Prostate gland (tissue), 2 donors: ENCODE measurements at regions not wholly inside any gene's neighbourhood (a gene's known extent, or its start where the extent isn't known, plus 50 kb on each side); places are given as distances from the start of the nearest gene placed in this dataset.

Source experiments
- DNase-seq: peaks from one replicate; pipeline ENCODE4 v3.0.0-alpha.2; 2019; ENCODE audit warnings: low spot score
- H3K27ac ChIP-seq, 2 donors: fragments of 200-600 bp; sonication (generic); 2 replicates each; pipeline ENCODE4 v1.5.1; 2017 to 2019
- H3K27me3 ChIP-seq: fragments of 200-600 bp; sonication (generic); replicated peaks from 2 replicates; pipeline ENCODE4 v1.5.1; 2019; ENCODE audit not compliant: insufficient read depth
- H3K36me3 ChIP-seq, 2 donors: fragments of 200-600 bp; sonication (generic); 1 replicate in 1 of 2; 2 replicates in 1 of 2; pipeline versions ENCODE4 v1.5.1 to v1.8.1; 2017 to 2019
- H3K4me1 ChIP-seq: fragments of 200-600 bp; sonication (generic); replicated peaks from 2 replicates; pipeline ENCODE4 v1.5.1; 2019
- H3K4me3 ChIP-seq, 2 donors: fragments of 200-600 bp; sonication (generic); 2 replicates each; pipeline ENCODE4 v1.5.1; 2017 to 2019
- H3K9me3 ChIP-seq: fragments of 200-600 bp; sonication (generic); 2 replicates; pipeline ENCODE4 v1.5.1; 2017
- POLR2A ChIP-seq: fragments of 450-650 bp; IDR thresholded peaks from one replicate; pipeline ENCODE4 v1.6.1; 2016; ENCODE audit warnings: antibody characterized with exemption, mild to moderate bottlenecking
- POLR2AphosphoS5 ChIP-seq: sonication (generic); formaldehyde crosslinking; IDR thresholded peaks from one replicate; pipeline ENCODE4 v1.6.1; 2017; ENCODE audit warnings: antibody characterized with exemption
- WGBS: methylation state at CpG from one replicate; pipeline ENCODE4 v1.1.5; 2018; 5-methylcytosine and 5-hydroxymethylcytosine counted together
- intact Hi-C: fragments of 100-400 bp; cut with DNase I; formaldehyde crosslinking; loops from one replicate; pipeline ENCODE4 v1.14.2; 2022
- TF ChIP-seq, protein P1 (sequence below), 4 experiments: fragments of 200-600 bp in 2 of 4; fragments of 450-650 bp in 2 of 4; sonication (generic) in 2 of 4; IDR thresholded peaks; 1 replicate in 3 of 4; 2 replicates in 1 of 4; pipeline ENCODE4 v1.5.1; 2016 to 2019; ENCODE audit warnings: antibody characterized with exemption in 4 of 4, mild to moderate bottlenecking in 2 of 4, moderate library complexity in 2 of 4

DNA sequence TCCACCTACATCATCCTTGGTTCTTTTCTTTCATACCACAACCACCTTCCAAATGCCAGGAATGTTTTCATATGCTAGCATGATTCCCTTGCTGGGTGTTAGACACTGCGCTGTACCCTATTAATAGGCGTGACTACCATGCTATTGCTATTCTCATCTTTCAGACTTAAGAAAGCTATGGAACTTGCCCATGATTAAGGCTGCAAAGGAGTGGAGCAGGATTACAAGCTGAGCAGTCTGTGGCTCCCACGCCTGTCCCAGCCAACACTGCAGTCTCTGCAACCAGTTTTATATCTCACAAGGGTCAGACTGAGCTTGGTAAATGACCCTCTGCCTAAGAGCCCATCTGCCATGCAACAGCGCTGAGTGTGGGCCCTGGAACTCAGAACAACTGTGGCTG is 285.7 kb upstream of the POU3F3 start:
- no peak for DNase-seq
- Histone ChIP-seq H3K9me3 (no peaks in the 10 kb centered on the region), H3K4me1 (no peaks in the 10 kb centered on the region), H3K27me3 (no peaks in the 10 kb centered on the region), H3K27ac (no peak overlapping the region), H3K36me3 (no peaks in the 10 kb centered on the region), H3K4me3 (no peak overlapping the region)
- no peak for TF ChIP-seq POLR2AphosphoS5
- TF ChIP-seq, protein P1, sequence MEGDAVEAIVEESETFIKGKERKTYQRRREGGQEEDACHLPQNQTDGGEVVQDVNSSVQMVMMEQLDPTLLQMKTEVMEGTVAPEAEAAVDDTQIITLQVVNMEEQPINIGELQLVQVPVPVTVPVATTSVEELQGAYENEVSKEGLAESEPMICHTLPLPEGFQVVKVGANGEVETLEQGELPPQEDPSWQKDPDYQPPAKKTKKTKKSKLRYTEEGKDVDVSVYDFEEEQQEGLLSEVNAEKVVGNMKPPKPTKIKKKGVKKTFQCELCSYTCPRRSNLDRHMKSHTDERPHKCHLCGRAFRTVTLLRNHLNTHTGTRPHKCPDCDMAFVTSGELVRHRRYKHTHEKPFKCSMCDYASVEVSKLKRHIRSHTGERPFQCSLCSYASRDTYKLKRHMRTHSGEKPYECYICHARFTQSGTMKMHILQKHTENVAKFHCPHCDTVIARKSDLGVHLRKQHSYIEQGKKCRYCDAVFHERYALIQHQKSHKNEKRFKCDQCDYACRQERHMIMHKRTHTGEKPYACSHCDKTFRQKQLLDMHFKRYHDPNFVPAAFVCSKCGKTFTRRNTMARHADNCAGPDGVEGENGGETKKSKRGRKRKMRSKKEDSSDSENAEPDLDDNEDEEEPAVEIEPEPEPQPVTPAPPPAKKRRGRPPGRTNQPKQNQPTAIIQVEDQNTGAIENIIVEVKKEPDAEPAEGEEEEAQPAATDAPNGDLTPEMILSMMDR (IDR thresholded peaks at IDR 0.05), result no peak
- TF ChIP-seq POLR2A, result no peak
- intact Hi-C loops, result no loop called here
- WGBS, result 98% methylated on average over 4 of the region's 4 CpGs

DNA sequence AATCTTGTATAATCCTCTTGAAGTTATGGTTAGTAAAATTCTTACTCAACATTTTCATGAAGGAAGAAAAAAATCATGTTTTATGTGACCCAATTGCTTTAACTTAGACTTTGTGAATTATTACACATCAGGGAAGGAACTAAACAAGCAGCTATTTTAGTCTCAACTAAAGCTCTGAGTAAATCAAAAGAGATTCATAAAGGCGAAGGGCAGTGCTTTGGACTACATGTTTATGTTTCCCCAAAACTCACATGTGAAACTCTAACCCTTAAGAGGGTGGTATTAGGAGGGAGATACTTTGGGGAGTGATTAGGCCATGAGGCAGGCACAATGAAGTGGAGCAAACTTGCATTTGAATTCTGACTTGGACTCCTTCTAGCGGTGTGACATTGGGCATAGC is 283.7 kb upstream of the POU3F3 start:
- H3K4me1 ChIP-seq, result no peaks in the 10 kb centered on the region
- TF ChIP-seq POLR2A (no peak), POLR2AphosphoS5 (no peak)
- TF ChIP-seq, protein P1 (IDR thresholded peaks at IDR 0.05), result no peak
- WGBS, result 87% methylated on average over 2 of the region's 2 CpGs
- no peaks in the 10 kb centered on the region for H3K36me3 ChIP-seq
- intact Hi-C loops, result no loop called here
- H3K27me3 ChIP-seq, result no peaks in the 10 kb centered on the region
- H3K9me3 ChIP-seq, result no peaks in the 10 kb centered on the region
- no peak overlapping the region for H3K27ac ChIP-seq
- no peak for DNase-seq
- H3K4me3 ChIP-seq, result no peak overlapping the region

DNA sequence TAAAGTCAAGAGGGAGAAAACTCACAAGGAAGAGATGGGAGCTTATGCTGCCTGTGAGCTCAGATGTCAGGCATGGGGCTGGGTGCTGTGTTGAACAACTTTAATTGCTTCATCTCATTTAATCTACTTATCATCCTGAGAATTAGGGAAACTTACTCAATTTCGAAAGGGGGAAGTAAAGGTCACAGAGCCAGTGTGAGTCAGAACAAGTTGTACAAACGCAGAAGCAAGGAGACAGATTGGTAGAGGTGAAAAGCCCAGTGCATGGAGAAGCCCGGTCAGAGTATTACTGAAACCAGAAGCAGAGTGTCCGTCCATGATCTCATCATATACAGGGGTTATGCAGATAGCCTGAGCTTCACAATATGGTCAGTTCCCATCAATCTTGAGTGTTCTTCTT is 281.1 kb upstream of the POU3F3 start:
- H3K27me3 ChIP-seq, result no peaks in the 10 kb centered on the region
- TF ChIP-seq POLR2A (no peak), POLR2AphosphoS5 (no peak)
- TF ChIP-seq, protein P1 (IDR thresholded peaks at IDR 0.05), result no peak
- WGBS, result 86% methylated on average over 4 of the region's 4 CpGs
- intact Hi-C loops, result no loop called here
- no peak for DNase-seq
- no peak overlapping the region for H3K27ac ChIP-seq
- no peaks in the 10 kb centered on the region for H3K9me3 ChIP-seq
- no peaks in the 10 kb centered on the region for H3K36me3 ChIP-seq
- no peaks in the 10 kb centered on the region for H3K4me1 ChIP-seq
- no peak overlapping the region for H3K4me3 ChIP-seq

DNA sequence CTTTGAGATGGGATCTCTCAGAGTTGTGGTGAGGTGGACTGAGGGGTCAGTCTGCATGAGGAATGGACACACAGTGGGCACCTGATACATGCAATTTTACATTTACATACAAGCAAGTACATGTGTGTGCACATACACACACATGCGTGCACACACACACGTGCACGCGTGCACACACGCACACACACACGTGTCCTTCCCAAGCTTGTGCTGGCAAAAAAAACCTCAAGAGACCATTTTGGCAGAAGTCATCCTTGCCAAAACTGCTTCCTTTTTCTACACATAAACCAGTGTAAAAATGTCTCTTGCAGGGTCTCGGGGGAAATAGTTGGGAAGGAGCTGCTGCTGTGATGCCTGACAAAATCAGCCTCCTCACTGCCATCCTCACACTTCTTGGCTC is 279.5 kb upstream of the POU3F3 start:
- TF ChIP-seq, protein P1 (IDR thresholded peaks at IDR 0.05), result no peak
- no peak for TF ChIP-seq POLR2A
- no peak for TF ChIP-seq POLR2AphosphoS5
- no peak overlapping the region for H3K27ac ChIP-seq
- H3K4me1 ChIP-seq, result no peaks in the 10 kb centered on the region
- WGBS, result 94% methylated on average over 7 of the region's 7 CpGs
- no peaks in the 10 kb centered on the region for H3K27me3 ChIP-seq
- no peak overlapping the region for H3K4me3 ChIP-seq
- H3K9me3 ChIP-seq, result no peaks in the 10 kb centered on the region
- no peak for DNase-seq
- H3K36me3 ChIP-seq, result no peaks in the 10 kb centered on the region
- intact Hi-C loops, result no loop called here

DNA sequence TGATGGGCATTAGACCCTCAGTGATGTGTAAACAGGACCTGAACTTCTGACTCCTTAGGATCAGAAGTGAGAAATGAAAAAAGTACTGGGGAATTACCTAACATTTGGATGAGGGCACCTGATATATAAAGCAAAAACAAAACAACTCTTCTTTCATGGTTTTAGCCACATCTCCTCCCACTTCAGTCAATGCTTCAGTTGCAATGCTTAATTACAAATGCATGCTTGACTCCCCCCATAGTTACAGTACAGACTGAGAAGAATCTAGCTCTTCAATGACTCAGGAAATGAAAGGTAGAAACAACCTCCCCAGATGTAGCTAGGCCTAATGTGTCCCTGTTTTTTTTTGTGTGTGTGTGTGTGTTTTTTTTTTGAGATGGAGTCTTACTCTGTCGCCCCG is 276.8 kb upstream of the POU3F3 start:
- TF ChIP-seq, protein P1 (IDR thresholded peaks at IDR 0.05), result no peak
- TF ChIP-seq POLR2A, result no peak
- no peak for TF ChIP-seq POLR2AphosphoS5
- Histone ChIP-seq H3K4me3 (no peak overlapping the region), H3K27me3 (no peaks in the 10 kb centered on the region), H3K4me1 (no peaks in the 10 kb centered on the region), H3K9me3 (no peaks in the 10 kb centered on the region), H3K36me3 (no peaks in the 10 kb centered on the region), H3K27ac (no peak overlapping the region)
- intact Hi-C loops, result no loop called here
- WGBS, result 97% methylated on average over 2 of the region's 2 CpGs
- no peak for DNase-seq
